ENCODE measurements at regions not wholly inside any gene's neighbourhood (a gene's known extent, or its start where the extent isn't known, plus 50 kb on each side); places are given as distances from the start of the nearest gene placed in this dataset.

DNA sequence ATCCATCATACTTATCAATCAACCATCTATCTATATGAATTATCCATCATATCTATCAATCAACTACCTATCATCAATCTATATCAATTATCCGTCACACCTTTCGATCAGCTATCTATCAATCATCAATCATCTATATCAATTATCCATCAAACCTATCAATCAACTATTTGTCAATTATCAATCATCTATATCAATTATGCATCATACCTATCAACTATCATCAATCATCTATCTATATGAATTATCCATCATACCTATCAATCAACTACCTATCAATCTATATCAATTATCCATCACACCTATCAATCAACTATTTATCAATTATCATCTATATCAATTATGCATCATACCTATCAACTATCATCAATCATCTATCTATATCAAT is 70.6 kb upstream of the PPP2R3B start:
- H3K36me3 Mint-ChIP-seq (ENCODE audit: insufficient read depth in 1 of 3, low read depth in 3 of 3): no peaks in the 10 kb centered on the region
- Histone ChIP-seq H3K23ac (ENCODE audit: insufficient read length, low read depth, low read length) (no peak overlapping the region), H2AK5ac (ENCODE audit: insufficient read length, low read length) (no peak overlapping the region), H3K9me3 (ENCODE audit: control insufficient read depth, low read depth, low read length) (no peaks in the 10 kb centered on the region), H3K27ac (ENCODE audit: insufficient read length, low read depth, low read length) (no peak overlapping the region), H2BK15ac (ENCODE audit: low read depth, low read length) (no peak overlapping the region), H4K5ac (ENCODE audit: insufficient read length, low read depth, low read length) (no peak overlapping the region), H4K91ac (ENCODE audit: insufficient read length, low read depth, low read length) (no peak overlapping the region), H4K8ac (replicated peaks; ENCODE audit: insufficient read length, low read depth, low read length) (no peak overlapping the region), H3K18ac (ENCODE audit: insufficient read length, low read depth, low read length) (no peak overlapping the region), H3K4me1 (ENCODE audit: insufficient read depth, low read length) (no peaks in the 10 kb centered on the region), H4K20me1 (ENCODE audit: control insufficient read depth, insufficient read depth, insufficient read length) (no peaks in the 10 kb centered on the region), H3K27me3 (ENCODE audit: insufficient read depth, low read length) (no peaks in the 10 kb centered on the region), H2BK20ac (ENCODE audit: low read depth, low read length, poor library complexity, severe bottlenecking) (no peak overlapping the region), H2BK120ac (ENCODE audit: low read depth, low read length, poor library complexity, severe bottlenecking) (no peak overlapping the region), H3T11ph (ENCODE audit: low read length) (no peak overlapping the region), H3K23me2 (ENCODE audit: insufficient read length, low read depth, low read length, poor library complexity, severe bottlenecking) (no peaks in the 10 kb centered on the region), H3K14ac (ENCODE audit: insufficient read depth, low read length) (no peak overlapping the region), H2BK5ac (ENCODE audit: insufficient read length, low read length) (no peak overlapping the region), H3K9ac (ENCODE audit: extremely low read depth, insufficient read length, low read length) (no peak overlapping the region), H3K4me2 (ENCODE audit: insufficient read depth, insufficient read length, low read length) (no peak overlapping the region), H3K79me1 (ENCODE audit: insufficient read depth, low read depth, low read length, poor library complexity, severe bottlenecking) (no peaks in the 10 kb centered on the region), H3K79me2 (ENCODE audit: insufficient read depth, low read length) (no peaks in the 10 kb centered on the region), H3K4ac (ENCODE audit: low read depth, low read length) (no peak overlapping the region), H3K56ac (ENCODE audit: insufficient read length, low read depth, low read length) (no peak overlapping the region), H2BK12ac (ENCODE audit: insufficient read length, low read depth, low read length) (no peak overlapping the region), H2AFZ (ENCODE audit: low read length) (no peak overlapping the region)
- H3K9me3 Mint-ChIP-seq: peaks cover 7 to 13% of the 10 kb centered on the region in 2 experiments
- peaks cover 0 to 5% of the 10 kb centered on the region in 2 experiments; a peak in 1 of 4 replicates for H3K4me1 Mint-ChIP-seq
- no peak overlapping the region for H3K27ac Mint-ChIP-seq
- 100% methylated on average over 2 of the region's 2 CpGs for WGBS (ENCODE audit: extremely low coverage, insufficient read length, low lambda C conversion rate)
- H3K27me3 Mint-ChIP-seq (ENCODE audit: low read depth): peaks cover 18% of the 10 kb centered on the region
- H3K4me3 Mint-ChIP-seq: no peak overlapping the region
- no peak for DNase-seq
- TF ChIP-seq, protein P1, sequence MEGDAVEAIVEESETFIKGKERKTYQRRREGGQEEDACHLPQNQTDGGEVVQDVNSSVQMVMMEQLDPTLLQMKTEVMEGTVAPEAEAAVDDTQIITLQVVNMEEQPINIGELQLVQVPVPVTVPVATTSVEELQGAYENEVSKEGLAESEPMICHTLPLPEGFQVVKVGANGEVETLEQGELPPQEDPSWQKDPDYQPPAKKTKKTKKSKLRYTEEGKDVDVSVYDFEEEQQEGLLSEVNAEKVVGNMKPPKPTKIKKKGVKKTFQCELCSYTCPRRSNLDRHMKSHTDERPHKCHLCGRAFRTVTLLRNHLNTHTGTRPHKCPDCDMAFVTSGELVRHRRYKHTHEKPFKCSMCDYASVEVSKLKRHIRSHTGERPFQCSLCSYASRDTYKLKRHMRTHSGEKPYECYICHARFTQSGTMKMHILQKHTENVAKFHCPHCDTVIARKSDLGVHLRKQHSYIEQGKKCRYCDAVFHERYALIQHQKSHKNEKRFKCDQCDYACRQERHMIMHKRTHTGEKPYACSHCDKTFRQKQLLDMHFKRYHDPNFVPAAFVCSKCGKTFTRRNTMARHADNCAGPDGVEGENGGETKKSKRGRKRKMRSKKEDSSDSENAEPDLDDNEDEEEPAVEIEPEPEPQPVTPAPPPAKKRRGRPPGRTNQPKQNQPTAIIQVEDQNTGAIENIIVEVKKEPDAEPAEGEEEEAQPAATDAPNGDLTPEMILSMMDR (conservative IDR thresholded peaks at IDR 0.05): no peak
